Prostate gland (tissue), 2 donors: ENCODE measurements at regions not wholly inside any gene's neighbourhood (a gene's known extent, or its start where the extent isn't known, plus 50 kb on each side); places are given as distances from the start of the nearest gene placed in this dataset.

Source experiments
- POLR2A ChIP-seq: fragments of 450-650 bp; IDR thresholded peaks from one replicate; pipeline ENCODE4 v1.6.1; 2016; ENCODE audit warnings: antibody characterized with exemption, mild to moderate bottlenecking
- TF ChIP-seq, protein P1 (sequence below), 4 experiments: fragments of 200-600 bp in 2 of 4; fragments of 450-650 bp in 2 of 4; sonication (generic) in 2 of 4; IDR thresholded peaks; 1 replicate in 3 of 4; 2 replicates in 1 of 4; pipeline ENCODE4 v1.5.1; 2016 to 2019; ENCODE audit warnings: antibody characterized with exemption in 4 of 4, mild to moderate bottlenecking in 2 of 4, moderate library complexity in 2 of 4

DNA sequence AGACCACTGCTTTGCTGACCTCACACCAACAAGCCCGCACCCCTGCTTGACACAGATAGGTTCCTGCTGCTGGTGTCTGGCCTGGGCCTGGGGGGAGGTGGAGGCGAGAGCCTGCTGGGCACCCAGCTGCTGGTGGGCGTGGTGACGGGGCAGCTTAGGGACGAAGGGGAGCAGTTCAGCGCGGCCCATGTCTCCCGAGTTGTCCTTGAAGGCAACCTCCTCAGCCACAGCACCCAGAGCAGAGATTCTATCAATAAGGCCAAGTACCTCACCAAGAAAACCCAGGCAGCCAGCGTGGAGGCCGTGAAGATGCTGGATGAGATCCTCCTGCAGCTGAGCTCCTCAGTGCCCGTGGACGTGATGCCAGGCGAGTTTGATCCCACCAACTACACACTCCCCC lies 313.3 kb downstream of the NR2F1-AS1 start:
- TF ChIP-seq, protein P1, sequence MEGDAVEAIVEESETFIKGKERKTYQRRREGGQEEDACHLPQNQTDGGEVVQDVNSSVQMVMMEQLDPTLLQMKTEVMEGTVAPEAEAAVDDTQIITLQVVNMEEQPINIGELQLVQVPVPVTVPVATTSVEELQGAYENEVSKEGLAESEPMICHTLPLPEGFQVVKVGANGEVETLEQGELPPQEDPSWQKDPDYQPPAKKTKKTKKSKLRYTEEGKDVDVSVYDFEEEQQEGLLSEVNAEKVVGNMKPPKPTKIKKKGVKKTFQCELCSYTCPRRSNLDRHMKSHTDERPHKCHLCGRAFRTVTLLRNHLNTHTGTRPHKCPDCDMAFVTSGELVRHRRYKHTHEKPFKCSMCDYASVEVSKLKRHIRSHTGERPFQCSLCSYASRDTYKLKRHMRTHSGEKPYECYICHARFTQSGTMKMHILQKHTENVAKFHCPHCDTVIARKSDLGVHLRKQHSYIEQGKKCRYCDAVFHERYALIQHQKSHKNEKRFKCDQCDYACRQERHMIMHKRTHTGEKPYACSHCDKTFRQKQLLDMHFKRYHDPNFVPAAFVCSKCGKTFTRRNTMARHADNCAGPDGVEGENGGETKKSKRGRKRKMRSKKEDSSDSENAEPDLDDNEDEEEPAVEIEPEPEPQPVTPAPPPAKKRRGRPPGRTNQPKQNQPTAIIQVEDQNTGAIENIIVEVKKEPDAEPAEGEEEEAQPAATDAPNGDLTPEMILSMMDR (IDR thresholded peaks at IDR 0.05), result no peak
- TF ChIP-seq POLR2A, result no peak
